CD1c-positive myeloid dendritic cell (primary cell): ENCODE measurements at regions not wholly inside any gene's neighbourhood (a gene's known extent, or its start where the extent isn't known, plus 50 kb on each side); places are given as distances from the start of the nearest gene placed in this dataset.
"Not testable (repeated sequence)": the region's sequence is repeated elsewhere in the genome, so short reads cannot be mapped to it uniquely, and the experiment has no call there.

Experiments
- DNase-seq: peaks from one replicate; pipeline ENCODE4 v3.0.0-alpha.2; 2016; ENCODE audit errors: extremely low spot score

DNA sequence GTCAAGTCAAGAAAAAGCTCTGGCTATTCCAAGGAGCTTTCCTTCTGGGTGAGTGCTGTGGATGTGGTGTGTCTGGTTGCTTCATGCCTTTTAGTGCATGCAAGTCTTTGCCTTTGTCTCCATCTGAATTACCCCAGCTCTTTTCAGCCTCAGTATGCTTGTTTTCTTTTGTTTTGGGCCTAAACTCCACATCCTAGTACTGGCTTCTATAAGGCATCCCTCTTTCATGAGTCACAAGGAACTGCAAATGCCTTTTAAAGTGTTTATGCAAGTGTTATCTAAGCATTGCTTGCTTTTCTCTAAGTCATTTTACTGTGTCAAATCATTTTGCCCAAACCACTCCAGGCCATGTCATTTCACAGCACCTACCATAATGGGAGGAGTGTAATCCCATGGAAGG is 132.1 kb downstream of the PLCE1 start:
- DNase-seq: no peak

DNA sequence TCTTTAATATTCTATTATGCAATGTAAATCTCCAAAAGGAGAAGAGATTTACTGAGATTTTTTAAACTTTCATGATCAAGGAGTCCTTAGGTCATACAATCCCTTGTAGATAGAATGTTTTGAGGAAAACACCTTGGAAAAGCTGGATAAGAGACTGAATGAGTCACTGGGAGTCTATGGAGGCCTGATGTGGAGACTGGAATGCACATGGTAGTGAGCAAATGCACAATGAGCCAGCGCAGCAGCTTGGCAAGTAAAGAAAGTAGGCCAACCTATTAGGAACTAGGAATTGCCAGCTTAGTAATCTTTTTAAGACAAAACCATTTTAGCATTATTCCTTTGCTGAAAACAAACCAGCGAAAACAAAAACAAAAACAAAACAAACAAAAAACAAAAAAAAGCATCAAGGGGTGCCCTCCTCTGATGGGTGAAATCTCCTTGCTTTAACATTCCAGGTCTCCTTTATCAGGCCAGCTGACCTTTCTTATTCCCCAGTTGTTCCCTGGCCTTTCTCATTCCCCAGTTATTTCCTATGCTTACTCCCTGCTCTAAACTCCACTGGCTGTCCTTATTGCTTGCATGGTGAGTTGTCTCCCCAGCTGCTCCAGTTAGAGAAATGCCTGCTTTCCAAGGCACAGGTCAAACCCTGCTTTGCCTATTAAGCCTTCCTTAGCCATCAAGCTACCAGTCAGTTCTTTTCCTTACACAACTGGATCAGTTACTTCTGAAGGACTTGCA is 135.8 kb downstream of the PLCE1 start:
- DNase-seq: no peak

DNA sequence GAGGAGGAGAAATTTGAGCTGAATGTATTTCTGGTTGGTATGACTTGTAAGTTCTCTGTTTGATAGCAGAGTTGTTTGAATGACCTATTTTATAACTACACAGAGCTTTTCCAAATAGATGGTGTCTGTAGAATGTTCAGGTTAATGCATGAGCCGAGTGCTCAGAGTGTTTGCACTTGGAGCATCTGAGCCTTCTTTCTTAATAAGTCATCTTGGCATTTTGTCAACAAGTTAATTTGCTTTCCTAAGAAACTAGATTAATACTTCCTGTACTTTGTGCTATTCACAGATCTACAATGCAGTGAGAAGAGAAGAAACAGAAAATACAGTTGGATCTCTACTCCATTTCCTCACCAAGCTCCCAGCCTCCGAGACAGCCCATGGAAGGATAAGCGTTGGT is 138.2 kb downstream of the PLCE1 start:
- DNase-seq: no peak

DNA sequence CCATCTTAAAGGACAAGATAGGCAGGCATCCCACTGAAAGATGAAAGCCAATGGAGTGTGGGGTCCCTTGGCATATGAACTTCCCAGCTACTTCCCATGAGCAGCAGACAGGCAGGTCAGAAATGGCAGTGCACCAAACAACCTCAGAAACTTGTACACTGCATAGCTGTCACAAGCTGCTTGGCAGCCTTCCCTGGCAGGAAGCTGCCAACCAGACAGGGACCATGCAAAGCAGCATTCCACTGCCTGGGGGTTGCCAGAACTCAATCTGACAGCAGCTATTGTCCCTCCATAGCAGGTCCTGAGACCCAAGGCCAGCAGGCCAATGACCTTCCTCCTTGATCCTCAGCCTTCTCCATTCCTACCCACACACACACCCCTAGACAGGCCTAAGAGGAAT is 139.5 kb downstream of the PLCE1 start:
- no peak for DNase-seq

DNA sequence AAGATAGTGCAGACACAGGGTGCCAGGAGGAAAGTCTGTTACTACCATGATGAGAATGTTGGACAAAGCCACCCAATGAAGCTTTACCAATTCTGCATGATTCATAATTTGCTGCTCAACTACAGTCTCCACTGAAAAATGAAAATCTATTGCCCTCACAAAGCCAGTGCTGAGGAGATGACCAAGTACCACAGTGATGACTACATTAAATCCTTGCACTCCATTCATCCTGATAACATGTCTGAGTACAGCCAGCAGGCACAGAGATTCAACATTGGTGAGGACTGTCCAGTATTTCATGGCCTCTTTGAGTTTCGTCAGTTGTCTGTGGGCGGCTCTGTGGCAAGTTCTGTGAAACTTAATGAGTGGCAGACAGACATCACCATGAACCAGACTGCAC is 144.0 kb downstream of the PLCE1 start:
- no peak for DNase-seq

DNA sequence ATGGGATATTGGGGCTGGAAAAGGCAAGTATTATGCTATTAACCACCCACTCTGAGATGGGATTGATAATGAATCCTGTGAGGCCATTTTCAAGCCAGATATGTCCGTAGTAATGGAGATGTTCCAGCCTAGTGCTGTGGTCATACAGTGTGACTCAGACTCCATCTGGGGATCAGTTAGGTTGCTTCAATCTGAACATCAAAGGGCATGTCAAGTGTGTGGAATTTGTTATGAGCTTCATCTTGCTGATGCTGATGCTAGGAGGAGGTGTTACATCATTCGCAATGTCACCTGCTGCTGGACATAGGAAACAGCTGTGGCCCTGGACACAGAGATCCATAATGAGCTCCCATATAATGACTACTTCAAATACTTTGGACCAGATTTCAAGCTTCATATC is 144.7 kb downstream of the PLCE1 start:
- no peak for DNase-seq

DNA sequence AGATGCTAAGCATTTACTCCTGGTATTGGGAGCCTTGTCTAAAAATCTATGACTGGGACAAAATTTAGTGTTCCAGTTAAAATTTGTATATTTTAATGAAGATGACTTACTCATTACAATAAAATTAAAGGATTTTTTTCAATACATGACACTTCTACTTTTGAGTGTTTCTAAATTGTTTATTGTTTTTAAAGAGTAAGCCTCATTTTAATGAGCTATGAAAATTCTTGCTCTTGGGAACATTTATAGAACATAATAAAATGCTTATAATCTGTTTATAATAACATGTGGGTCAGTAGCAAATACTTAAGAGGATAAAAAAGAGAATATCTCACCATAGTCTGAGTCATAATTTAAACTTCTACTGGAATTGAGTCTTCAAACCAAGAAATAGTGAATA is 149.5 kb downstream of the PLCE1 start:
- DNase-seq: no peak

DNA sequence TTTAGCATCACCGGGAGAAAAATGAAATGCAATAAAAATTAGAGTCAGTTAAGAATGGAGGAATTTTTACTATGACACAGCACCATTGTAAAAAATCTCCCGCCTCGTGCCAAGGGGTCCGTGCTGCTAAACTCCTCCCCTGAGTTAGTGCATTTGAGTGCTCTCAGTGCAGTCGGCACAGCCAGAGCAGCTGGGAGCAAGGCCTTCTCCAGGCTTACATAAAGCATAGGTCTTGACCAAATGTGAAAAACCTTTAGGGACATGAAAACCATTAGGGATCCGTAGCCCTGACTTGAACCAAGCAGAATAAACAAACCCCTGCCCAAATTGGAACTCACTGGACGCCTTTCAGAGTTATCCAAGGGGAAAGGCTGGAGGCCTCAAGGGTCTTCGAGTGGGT is 152.6 kb downstream of the PLCE1 start:
- no peak for DNase-seq

DNA sequence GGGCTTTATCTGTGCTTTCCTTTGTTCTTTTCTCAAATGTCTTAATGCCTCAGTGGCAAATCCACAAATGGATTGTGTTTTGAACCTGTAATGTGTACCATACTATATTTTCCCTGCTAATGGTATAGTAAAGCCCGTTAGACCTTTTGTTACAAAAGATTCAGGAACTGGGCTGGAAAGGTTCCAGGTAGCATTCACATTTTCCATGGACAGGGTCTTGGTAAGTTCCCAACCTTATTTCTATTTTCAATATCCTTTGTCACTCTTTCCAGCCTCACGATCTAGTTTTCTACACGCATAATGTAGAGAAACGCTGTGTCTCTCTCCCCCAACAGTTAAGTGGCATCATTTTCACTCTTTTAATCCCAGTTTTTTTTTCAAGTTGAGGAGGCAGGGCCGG is 153.0 kb downstream of the PLCE1 start:
- DNase-seq: no peak

DNA sequence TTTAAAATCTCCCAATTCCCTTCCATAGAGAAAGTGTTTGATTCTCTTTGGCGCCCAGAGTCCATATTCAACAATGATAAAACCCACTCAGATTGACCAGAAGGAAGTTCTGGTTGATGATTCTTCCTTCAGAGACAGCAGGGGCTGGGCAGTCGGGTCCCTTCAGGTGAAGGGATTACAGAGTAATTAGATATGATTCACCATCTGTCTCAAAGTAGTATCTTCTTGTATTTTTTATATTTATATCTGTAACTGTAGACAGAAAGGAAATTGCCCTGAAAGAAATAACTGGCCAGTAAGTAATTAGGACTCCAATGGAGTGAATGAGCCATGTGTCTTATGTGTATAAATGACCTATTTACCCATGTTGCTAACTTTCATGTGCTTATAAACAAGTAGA is 156.0 kb downstream of the PLCE1 start:
- no peak for DNase-seq

DNA sequence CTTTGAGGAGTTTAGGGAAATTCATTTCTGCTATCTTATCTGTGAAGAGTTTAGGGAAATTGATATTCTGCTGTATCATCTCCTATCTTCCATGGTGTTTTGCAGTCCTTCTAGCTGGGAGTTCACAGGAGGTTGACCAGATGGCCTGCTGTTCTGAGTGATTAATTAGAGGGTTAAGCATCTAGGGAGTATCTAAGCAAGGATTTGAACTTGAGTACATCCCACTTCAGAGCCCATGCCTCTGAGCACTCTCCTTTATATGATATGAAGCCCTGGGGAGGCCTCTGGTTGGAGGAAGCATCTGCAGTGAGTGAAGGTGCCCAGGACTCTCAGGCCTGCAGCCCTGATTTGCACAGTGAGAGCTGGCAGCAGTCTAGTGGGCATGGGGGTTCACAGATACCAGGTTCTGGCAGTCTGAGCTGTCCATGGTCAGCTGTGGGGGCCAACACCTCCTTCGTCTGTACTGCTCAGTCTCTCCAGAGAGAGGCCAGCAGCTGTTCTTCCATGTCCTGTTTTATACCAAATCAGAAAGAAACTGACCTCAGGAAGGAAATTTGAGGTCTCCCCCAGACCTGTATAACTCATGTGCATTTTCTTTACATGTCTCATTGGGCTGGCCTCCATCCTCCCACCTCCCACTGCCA is 156.9 kb downstream of the PLCE1 start:
- DNase-seq: no peak

DNA sequence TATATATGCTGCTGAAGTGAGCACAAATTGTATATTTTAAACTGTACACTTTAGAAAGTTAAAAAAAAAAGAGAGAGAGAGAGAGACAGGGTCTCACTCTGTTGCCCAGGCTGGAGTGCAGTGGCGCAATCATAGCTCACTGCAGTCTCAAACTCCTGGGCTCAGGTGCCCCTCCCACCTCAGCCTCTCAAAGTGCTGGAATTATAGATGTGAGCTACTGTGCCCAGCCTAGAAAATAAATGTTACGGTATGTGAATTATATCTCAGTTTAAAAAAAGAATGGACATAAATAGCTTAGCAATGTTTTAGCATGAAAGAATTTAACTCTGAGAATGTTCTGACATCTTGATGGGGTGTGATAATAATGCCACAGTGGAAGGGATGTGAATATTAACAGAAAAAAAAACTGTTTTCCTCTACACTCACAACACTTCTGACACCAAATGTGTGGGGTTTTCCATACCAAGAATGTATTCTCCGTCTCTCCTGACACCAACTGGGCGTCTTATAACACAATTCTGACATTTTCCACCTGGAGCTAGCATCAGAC is 162.1 kb downstream of the PLCE1 start:
- DNase-seq: no peak

DNA sequence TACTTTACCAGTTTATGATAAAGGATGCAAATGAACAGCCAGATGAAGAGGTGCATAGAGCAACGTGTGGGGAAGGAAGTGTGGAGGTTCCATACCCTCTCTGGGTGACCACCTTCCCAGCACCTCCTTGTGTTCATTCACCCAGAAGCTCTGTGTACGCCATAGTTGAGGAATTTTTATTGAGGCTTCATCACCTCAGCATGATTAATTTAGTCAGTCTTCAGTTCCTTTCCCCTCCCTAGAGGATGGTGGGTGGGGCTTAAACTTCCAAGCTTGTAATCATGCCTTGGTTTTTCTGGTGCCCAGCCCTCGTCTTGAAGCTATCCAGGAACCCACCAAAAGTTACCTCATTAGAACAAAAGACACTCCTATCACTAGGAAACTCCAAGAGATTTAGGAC is 162.7 kb downstream of the PLCE1 start:
- DNase-seq: no peak

DNA sequence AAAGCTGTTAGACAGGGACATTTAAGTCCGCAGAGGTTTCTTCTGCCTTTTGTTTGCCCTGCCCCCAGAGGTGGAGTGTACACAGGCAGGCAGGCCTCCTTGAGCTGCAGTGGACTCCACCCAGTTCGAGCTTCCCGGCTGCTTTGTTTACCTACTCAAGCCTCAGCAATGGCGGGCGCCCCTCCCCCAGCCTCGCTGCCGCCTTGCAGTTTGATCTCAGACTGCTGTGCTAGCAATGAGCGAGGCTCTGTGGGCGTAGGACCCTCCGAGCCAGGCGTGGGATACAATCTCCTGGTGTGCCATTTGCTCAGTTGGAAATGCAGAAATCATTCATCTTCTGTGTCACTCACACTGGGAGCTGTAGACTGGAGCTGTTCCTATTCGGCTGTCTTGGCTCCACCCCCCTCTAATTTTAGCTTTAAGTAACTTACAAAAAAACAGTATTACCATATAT is 171.5 kb downstream of the PLCE1 start:
- DNase-seq: not testable (repeated sequence)

DNA sequence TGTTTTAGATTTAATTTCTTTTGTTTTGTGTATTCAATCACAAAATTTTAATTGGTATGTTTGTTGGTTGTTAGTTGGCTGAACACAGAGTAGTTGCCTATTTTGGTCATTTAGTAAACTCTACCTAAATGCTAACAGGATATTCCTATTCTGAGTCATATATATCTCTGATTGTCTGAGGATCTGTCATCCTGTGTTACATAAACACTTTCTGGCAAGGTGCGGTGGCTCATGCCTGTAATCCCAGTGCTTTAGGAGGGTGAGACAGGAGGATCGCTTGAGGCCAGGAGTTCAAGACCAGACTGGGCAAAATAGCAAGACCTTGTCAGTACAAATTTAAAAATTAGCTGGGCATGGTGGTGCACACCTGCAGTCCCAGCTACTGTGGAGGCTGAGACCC is 178.6 kb downstream of the PLCE1 start:
- DNase-seq: no peak

DNA sequence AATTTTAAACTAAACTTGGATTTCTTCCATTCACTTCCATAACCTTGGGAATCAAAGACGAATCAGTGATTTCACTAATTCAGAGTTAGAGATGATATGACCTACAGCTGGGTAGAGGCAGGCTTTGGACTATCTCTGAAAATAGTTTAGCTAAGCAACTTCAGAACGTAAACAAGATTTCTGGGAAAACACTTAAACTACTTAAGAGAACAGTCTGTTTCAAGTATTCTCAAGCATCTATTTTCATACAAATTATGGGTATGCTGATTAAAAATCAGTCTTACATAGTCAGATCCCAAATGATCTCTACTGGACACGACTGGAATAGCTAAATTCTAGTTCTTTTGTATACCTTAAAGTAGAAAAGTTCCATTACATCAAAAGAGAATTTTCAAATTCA is 179.9 kb downstream of the PLCE1 start:
- no peak for DNase-seq

DNA sequence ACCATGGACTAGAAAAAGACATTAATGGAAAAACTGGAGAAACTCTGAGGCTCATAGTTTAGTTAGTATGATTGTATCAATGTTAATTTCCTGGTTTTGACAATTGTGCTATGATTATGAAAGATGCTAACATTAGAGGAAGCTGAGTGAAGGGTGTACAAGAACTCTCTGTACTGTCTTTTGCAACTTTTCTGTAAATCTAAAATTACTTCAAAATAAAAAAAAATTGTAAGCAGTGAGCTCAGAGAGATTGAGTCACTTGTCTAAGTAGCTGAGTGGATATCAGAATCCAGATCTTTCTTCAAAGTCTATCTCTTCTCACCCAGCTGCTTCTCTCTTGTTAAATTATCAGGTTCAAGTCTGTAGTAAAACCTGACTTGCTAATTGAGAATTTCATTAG is 181.1 kb downstream of the PLCE1 start:
- no peak for DNase-seq

DNA sequence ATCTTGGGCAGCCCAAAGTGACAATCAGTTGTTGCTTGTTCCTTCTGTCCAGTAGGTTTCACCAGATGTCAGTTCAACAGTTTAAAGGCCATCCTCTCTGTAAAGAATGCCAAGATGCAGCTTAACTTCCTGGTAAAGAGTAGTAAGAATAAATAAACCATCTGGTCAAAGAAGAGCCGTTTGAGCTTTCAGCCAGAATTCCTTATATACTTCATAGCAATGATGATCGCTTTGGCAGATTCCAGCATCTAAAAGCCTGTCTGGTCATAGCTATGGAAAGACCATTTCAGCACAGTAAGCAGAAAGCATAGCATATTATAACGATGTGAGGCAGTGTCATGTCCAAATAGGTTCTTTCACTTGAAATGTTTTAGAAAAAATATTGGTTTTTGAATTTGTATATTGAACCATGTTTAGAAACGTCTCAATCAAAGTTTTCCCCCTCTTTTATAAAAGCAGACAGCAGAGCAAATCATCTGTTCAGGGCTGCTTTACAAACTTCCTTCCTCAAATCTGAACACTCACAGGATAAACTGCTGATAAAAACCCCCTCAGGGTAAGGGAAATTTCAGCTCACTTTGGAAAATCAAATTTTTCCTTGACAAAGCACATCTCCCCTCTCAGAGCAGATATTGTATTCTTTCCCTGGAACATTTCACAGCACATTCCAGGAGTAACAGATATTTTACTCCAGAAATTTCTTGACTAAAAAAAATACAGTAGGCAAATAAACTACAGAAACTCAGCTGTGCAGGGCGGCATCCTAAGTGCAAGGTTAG is 184.1 kb downstream of the NOC3L start:
- no peak for DNase-seq

DNA sequence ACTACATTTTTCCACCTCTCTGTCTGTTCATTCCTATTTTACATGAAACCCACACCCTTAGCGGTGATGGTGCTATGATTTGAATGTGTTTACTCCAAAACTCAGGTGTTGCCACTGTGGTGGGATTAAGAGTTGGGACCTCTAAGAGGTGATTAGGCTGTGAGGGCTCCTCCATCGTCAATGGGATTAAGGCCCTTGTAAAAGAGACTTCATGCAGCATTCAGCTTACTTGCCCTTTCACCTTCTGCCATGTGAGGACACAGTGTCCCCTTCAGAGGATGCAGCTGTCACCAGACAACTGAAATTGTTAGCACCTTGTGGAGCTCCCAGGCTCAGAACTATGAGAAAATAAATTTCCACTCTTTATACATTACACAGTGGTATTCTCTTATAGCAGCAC is 182.2 kb downstream of the NOC3L start:
- no peak for DNase-seq

DNA sequence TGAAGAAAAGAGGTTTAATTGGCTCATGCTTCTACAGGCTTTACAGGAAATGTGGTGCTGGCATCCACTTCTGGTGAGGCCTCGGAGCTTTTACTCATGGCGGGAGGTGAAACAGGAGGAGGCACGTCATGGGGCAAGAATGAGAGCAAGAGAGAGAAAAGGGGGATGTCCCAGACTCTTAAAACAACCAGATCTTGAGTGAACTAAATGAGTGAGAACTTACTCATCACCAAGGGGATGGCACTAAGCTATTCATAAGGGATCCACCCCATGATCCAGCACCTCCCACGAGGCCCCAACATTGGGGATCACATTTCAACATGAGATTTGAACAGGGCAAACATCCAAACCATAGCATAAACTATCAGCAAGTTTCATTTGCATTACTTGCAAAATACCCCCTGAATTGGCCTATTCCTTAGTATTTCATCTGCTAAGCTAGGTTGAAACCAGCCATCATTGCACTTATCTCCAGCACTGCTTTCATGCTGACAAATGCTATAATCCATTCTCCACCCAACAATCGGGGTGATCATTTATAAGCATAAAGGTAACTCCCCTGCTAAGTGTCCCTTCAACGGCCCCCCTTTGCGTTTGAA is 179.0 kb downstream of the NOC3L start:
- no peak for DNase-seq

DNA sequence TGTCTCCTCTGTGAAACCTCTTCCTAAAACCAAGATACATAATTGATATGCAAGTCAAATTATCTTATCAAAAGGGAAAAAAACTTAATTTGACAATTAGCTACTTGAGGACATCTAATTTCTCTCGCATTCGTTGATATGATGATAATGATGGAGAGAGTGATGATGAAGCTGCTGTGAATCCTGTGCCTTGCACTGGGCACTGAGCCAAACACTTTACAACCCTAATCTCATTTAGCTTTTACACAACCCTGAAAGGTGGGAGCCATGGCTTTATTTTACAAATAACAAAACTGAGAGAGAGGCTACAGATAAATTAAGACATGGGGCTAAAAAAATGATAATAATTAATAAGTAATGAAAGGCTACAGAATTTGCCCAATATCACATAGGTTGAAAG is 176.0 kb downstream of the NOC3L start:
- no peak for DNase-seq

DNA sequence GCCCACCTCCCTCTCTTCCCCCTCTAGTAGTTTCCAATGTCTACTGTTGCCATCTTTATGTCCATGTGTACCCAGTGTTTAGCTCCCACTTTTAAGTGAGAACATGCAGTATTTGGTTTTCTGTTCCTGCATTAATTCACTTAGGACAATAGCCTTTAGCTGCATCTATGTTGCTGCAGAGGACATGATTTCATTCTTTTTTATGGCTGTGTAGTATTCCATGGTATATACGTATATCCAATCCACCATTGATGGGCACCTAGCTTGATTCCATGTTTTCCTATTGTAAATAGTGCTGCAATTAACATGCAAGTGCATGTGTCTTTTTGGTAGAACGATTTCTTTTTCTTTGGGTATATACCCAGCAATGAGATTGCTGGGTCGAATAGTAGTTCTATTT is 170.4 kb downstream of the NOC3L start:
- DNase-seq: no peak
